PC-9 (cell line): ENCODE measurements at regions not wholly inside any gene's neighbourhood (a gene's known extent, or its start where the extent isn't known, plus 50 kb on each side); places are given as distances from the start of the nearest gene placed in this dataset.

Source experiments
- CTCF ChIP-seq: fragments of 200-600 bp; sonication (generic); conservative IDR thresholded peaks from 2 replicates; pipeline ENCODE4 v1.6.1; 2017; ENCODE audit warnings: mixed run types, antibody characterized with exemption, mild to moderate bottlenecking, moderate library complexity
- EZH2 ChIP-seq: fragments of 200-600 bp; sonication (generic); IDR thresholded peaks from 2 replicates; pipeline ENCODE4 v1.8.0; 2017; ENCODE audit warnings: antibody characterized with exemption, low read depth

- TF ChIP-seq CTCF (no peak), EZH2 (no peak)
Measured at GRCh38 chrX:859329-859728, 228.7 kb downstream of the SHOX start.
